GM10248 (cell line): ENCODE measurements at regions not wholly inside any gene's neighbourhood (a gene's known extent, or its start where the extent isn't known, plus 50 kb on each side); places are given as distances from the start of the nearest gene placed in this dataset.
"Not testable (repeated sequence)": the region's sequence is repeated elsewhere in the genome, so short reads cannot be mapped to it uniquely, and the experiment has no call there.

Experiments used
- CTCF ChIA-PET: fragments of 300-600 bp; sonication (Branson Sonifier 250); formaldehyde crosslinking; extraction: SDS; loops from one replicate; lab custom pipeline; 2021; ENCODE audit warnings: antibody characterized with exemption; lab: Yijun Ruan, JAX
- POLR2A ChIA-PET: fragments of 350-650 bp; sonication (Branson Sonifier 250); formaldehyde crosslinking; extraction: SDS; loops from one replicate; lab custom pipeline; 2020; ENCODE audit warnings: antibody characterized with exemption; lab: Yijun Ruan, JAX
- DNase-seq: peaks from one replicate; pipeline ENCODE4 v3.0.0; 2012; ENCODE audit errors: extremely low spot score
- TF ChIP-seq, protein P1 (sequence below): IDR thresholded peaks from 2 replicates; pipeline ENCODE4 v1.5.1; 2012; ENCODE audit warnings: mild to moderate bottlenecking, low read depth; ENCODE audit errors: extremely low read depth, missing control alignments, control extremely low read depth

- TF ChIP-seq, protein P1, sequence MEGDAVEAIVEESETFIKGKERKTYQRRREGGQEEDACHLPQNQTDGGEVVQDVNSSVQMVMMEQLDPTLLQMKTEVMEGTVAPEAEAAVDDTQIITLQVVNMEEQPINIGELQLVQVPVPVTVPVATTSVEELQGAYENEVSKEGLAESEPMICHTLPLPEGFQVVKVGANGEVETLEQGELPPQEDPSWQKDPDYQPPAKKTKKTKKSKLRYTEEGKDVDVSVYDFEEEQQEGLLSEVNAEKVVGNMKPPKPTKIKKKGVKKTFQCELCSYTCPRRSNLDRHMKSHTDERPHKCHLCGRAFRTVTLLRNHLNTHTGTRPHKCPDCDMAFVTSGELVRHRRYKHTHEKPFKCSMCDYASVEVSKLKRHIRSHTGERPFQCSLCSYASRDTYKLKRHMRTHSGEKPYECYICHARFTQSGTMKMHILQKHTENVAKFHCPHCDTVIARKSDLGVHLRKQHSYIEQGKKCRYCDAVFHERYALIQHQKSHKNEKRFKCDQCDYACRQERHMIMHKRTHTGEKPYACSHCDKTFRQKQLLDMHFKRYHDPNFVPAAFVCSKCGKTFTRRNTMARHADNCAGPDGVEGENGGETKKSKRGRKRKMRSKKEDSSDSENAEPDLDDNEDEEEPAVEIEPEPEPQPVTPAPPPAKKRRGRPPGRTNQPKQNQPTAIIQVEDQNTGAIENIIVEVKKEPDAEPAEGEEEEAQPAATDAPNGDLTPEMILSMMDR: no peak
- CTCF ChIA-PET: interaction anchor here (1.1 to 2.5 kb wide), 2 partner anchors 9 to 52 kb away, joined by 3 to 8 read pairs; no protein-coding TSS in a partner anchor
Observed at GRCh38 chr6:148629592-148630465, 117.0 kb upstream of the UST start.

GRCh38 chr6:148635070-148635743 is 111.6 kb upstream of the UST start:
- TF ChIP-seq, protein P1: no peak
- POLR2A ChIA-PET: no interaction called here
- CTCF ChIA-PET: interaction anchor here (1.0 to 2.0 kb wide), 4 partner anchors 11 to 61 kb away, joined by 3 to 4 read pairs (median 3); no protein-coding TSS in a partner anchor
- DNase-seq: no peak

More at GRCh38 chr6:148629592-148630465, 117.0 kb upstream of the UST start:
- DNase-seq: peak; percentile 28
- POLR2A ChIA-PET: no interaction called here

GRCh38 chr6:148641836-148642235 is 105.0 kb upstream of the UST start:
- POLR2A ChIA-PET, CTCF ChIA-PET: not testable (repeated sequence)

DNA sequence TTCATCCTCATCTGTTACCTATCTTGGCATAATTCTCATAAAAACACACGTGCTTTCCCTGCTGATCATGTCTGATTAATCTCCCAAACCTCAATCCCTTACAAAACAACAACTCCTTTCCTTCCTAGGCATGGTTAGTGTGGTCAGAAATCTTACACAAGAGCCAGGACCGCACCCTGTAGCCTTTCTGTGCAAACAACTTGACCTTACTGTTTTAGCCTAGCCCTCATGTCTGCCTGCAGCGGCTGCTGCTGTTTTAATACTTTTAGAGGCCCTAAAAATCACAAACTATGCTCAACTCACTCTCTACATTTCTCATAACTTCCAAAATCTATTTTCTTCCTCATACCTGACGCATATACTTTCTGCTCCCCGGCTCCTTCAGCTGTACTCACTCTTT is 103.6 kb upstream of the UST start:
- DNase-seq, POLR2A ChIA-PET, CTCF ChIA-PET: not testable (repeated sequence)

More at GRCh38 chr6:148641836-148642235, 105.0 kb upstream of the UST start:
- not testable (repeated sequence) for DNase-seq

DNA sequence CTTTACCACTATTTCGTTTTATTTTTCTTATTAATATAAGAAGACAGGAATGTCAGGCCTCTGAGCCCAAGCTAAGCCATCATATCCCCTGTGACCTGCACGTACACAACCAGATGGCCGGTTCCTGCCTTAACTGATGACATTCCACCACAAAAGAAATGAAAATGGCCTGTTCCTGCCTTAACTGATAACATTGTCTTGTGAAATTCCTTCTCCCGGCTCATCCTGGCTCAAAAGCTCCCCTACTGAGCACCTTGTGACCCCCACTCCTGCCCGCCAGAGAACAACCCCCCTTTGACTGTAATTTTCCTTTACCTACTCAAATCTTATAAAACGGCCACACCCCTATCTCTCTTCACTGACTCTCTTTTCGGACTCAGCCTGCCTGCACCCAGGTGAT is 101.8 kb upstream of the UST start:
- CTCF ChIA-PET: interaction anchor here (1.7 kb wide), 1 partner anchor 75 kb away, joined by 4 read pairs; no protein-coding TSS in a partner anchor
- DNase-seq, POLR2A ChIA-PET: not testable (repeated sequence)

DNA sequence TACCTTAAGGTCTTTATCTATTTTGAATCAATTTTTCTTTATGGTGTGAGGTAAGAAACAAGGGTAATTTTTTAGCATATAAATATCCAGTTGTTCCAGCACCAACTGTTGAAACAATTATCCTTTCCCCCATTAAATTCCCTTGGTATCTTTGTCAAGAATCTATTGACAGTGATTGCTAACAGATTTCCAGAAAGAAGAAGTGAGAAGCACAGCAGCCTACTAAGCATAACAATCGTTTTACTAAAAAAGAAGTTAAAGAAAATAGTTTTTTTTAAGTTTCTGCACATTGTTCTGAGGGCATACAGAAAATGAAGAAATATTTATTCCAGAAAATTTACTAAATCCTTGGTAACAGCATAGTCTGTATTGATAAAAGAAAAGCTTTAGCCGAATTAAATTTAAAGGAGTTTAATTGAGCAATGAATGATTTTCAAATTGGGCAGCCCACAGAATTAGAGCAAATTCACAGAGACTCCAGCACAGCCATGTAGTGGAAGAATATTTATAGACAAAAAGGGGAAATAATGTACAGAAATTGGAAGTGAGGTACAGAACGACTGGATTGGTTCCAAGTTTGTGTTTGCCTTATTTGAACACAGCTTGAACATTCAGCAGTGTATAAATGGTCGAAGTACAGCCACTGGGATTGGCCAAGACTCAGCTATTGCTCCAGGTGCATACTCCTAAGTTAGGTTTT is 97.9 kb upstream of the UST start:
- ChIA-PET POLR2A (no interaction called here), CTCF (interaction anchor here (0.9 to 1.8 kb wide), 6 partner anchors 11 to 71 kb away, joined by 3 to 7 read pairs (median 4); no protein-coding TSS in a partner anchor)
- DNase-seq: no peak
- TF ChIP-seq, protein P1: no peak

DNA sequence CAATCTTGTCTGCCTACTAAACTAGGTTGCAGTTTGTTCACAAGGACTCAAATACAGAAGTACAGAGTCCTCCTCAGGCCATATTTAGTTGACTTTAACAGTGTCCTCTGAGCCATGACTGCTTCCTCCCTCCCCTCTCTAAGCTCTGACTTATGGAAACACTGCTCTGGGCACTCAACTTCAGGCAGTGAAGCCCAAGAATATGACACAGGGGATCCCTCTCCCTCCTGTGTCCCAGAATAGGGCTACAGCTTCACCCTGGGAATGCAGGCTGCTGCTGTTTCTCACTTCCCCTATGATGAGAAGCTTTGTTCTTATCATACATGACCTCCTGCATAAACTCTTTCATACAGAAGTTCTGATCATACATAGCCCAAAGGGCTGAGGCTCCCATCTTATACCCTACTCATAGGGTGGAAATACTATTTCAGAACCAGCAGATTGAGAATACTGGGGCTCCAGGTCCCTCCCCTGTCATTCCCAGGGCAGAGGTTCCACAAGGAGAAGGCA is 97.3 kb upstream of the UST start:
- no peak for DNase-seq
- CTCF ChIA-PET: interaction anchor here (0.9 to 1.8 kb wide), 6 partner anchors 11 to 72 kb away, joined by 3 to 7 read pairs (median 4); no protein-coding TSS in a partner anchor

More for the DNA sequence above, 97.3 kb upstream of the UST start:
- TF ChIP-seq, protein P1: no peak
- POLR2A ChIA-PET: no interaction called here
